MM.1S (cell line): ENCODE measurements at regions not wholly inside any gene's neighbourhood (a gene's known extent, or its start where the extent isn't known, plus 50 kb on each side); places are given as distances from the start of the nearest gene placed in this dataset.

Source experiments
- DNase-seq: peaks from one replicate; pipeline ENCODE4 v3.0.0-alpha.2; 2015
- H2AFZ ChIP-seq: fragments of 300-600 bp; sonication (generic); 2 replicates; pipeline ENCODE4 v1.6.0; 2016; ENCODE audit warnings: antibody characterized with exemption, low read length
- H3F3A ChIP-seq: fragments of 300-600 bp; sonication (generic); 2 replicates; pipeline ENCODE4 v1.6.1; 2016; ENCODE audit warnings: mild to moderate bottlenecking, antibody characterized with exemption, low read length, moderate library complexity, mixed read lengths; ENCODE audit not compliant: insufficient read depth
- H3K27ac ChIP-seq: fragments of 300-600 bp; sonication (generic); 2 replicates; pipeline ENCODE4 v1.5.1; 2016; ENCODE audit warnings: mild to moderate bottlenecking, low read length
- H3K27me3 ChIP-seq: fragments of 300-600 bp; sonication (generic); replicated peaks from 2 replicates; pipeline ENCODE4 v1.6.0; 2016; ENCODE audit warnings: low read length; ENCODE audit not compliant: insufficient read depth
- H3K36me3 ChIP-seq: fragments of 300-600 bp; sonication (generic); replicated peaks from 2 replicates; pipeline ENCODE4 v1.6.1; 2016; ENCODE audit warnings: mild to moderate bottlenecking, low read length, mixed read lengths; ENCODE audit not compliant: insufficient read depth
- H3K4me1 ChIP-seq: fragments of 300-600 bp; sonication (generic); 2 replicates; pipeline ENCODE4 v1.6.1; 2016; ENCODE audit warnings: low read length, mixed read lengths
- H3K4me2 ChIP-seq: fragments of 300-600 bp; sonication (generic); 2 replicates; pipeline ENCODE4 v1.6.0; 2016; ENCODE audit warnings: low read depth, low read length
- H3K4me3 ChIP-seq: fragments of 300-600 bp; sonication (generic); 2 replicates; pipeline ENCODE4 v1.5.1; 2016; ENCODE audit warnings: low read length, mixed read lengths
- H3K79me2 ChIP-seq: fragments of 300-600 bp; sonication (generic); 2 replicates; pipeline ENCODE4 v1.6.1; 2016; ENCODE audit warnings: mixed run types, low read length, mixed read lengths
- H3K9ac ChIP-seq: fragments of 300-600 bp; sonication (generic); 2 replicates; pipeline ENCODE4 v1.6.1; 2016; ENCODE audit warnings: low read length, mixed read lengths
- H3K9me2 ChIP-seq: fragments of 300-600 bp; sonication (generic); replicated peaks from 2 replicates; pipeline ENCODE4 v1.6.1; 2016; ENCODE audit warnings: mild to moderate bottlenecking, low read length, mixed read lengths; ENCODE audit not compliant: insufficient read depth
- H3K9me3 ChIP-seq: fragments of 300-600 bp; sonication (generic); replicated peaks from 2 replicates; pipeline ENCODE4 v1.6.1; 2016; ENCODE audit warnings: mild to moderate bottlenecking, low read length, mixed read lengths; ENCODE audit not compliant: insufficient read depth
- H4K20me1 ChIP-seq: fragments of 300-600 bp; sonication (generic); 2 replicates; pipeline ENCODE4 v1.6.1; 2016; ENCODE audit warnings: mild to moderate bottlenecking, low read length, moderate library complexity, mixed read lengths; ENCODE audit not compliant: insufficient read depth
- CTCF ChIP-seq: fragments of 300-600 bp; sonication (generic); IDR thresholded peaks from 2 replicates; pipeline ENCODE4 v1.5.1; 2016; ENCODE audit warnings: antibody characterized with exemption, low read length, mixed read lengths
- EZH2 ChIP-seq: fragments of 300-600 bp; sonication (generic); optimal IDR thresholded peaks from 2 replicates; pipeline ENCODE3; 2017; ENCODE audit warnings: low read depth, mild to moderate bottlenecking, antibody characterized with exemption, low read length, mixed read lengths
- EZH2phosphoT487 ChIP-seq: fragments of 300-600 bp; sonication (generic); IDR thresholded peaks from 2 replicates; pipeline ENCODE4 v1.6.1; 2018; ENCODE audit warnings: antibody characterized with exemption, low read length

DNA sequence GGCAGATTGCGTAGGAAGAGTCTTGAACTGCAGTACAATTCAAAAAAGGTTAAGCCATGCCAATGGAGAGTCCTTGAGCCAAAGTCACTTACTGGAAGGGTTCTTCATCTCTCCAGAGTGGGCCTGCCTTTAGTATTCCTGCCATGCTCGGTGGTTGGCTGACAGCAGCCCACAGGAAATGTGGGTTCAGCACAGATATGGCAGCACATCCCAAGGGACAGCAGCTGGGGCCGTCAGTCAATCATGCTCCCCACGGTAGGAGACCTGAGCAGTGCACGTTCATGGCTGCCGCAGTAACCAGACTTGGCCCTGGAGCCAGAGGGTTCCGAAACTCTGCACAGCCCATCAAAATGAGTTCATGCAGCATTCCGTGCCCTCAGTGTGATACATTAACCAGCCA, 63.6 kb upstream of the SIRPA start:
- H3K79me2 ChIP-seq: no peaks in the 10 kb centered on the region
- H3K27ac ChIP-seq: no peak overlapping the region
- no peaks in the 10 kb centered on the region for H3K9me2 ChIP-seq
- no peak overlapping the region for H3K9ac ChIP-seq
- no peak overlapping the region for H3K4me2 ChIP-seq
- H4K20me1 ChIP-seq: no peaks in the 10 kb centered on the region
- H3K9me3 ChIP-seq: no peaks in the 10 kb centered on the region
- H3K4me1 ChIP-seq: no peaks in the 10 kb centered on the region
- TF ChIP-seq EZH2phosphoT487 (no peak), EZH2 (no peak), CTCF (no peak)
- no peaks in the 10 kb centered on the region for H3K36me3 ChIP-seq
- H3K27me3 ChIP-seq: no peaks in the 10 kb centered on the region
- no peak overlapping the region for H3K4me3 ChIP-seq
- H3F3A ChIP-seq: no peaks in the 10 kb centered on the region
- H2AFZ ChIP-seq: no peak overlapping the region
- no peak for DNase-seq

DNA sequence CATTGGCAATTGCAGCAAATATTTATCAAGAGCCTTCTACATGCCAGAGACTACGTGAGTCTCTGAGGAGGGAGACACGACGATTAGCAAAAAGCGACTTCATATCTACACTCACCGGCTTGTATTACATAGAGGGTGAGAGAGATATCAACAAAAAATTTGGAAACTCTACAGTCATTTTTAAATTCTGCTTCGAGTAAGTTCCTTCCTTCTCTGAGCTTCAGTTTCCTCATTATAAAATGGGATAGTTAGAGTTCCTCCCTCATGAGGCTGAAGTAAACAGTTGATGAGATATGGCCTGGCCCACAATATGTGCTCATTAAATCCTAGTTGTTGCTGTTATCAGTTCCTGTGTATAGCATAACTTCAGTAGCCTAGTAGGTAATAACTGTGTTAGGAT, 64.1 kb upstream of the SIRPA start:
- Histone ChIP-seq H3K4me3 (no peak overlapping the region), H4K20me1 (no peaks in the 10 kb centered on the region), H3K27ac (no peak overlapping the region), H3K27me3 (no peaks in the 10 kb centered on the region), H3K79me2 (no peaks in the 10 kb centered on the region), H3F3A (no peaks in the 10 kb centered on the region), H3K4me1 (no peaks in the 10 kb centered on the region), H3K36me3 (no peaks in the 10 kb centered on the region), H3K4me2 (no peak overlapping the region), H2AFZ (no peak overlapping the region), H3K9me3 (no peaks in the 10 kb centered on the region), H3K9ac (no peak overlapping the region), H3K9me2 (no peaks in the 10 kb centered on the region)
- no peak for DNase-seq
- no peak for TF ChIP-seq EZH2phosphoT487
- no peak for TF ChIP-seq CTCF
- no peak for TF ChIP-seq EZH2

GRCh38 chr20:1830240-1830639, 65.0 kb upstream of the SIRPA start:
- Histone ChIP-seq H3K9me3 (no peaks in the 10 kb centered on the region), H3K27ac (no peak overlapping the region), H3K79me2 (no peaks in the 10 kb centered on the region), H3K27me3 (no peaks in the 10 kb centered on the region), H3K9ac (no peak overlapping the region), H3K36me3 (no peaks in the 10 kb centered on the region), H3F3A (no peaks in the 10 kb centered on the region), H3K4me1 (no peaks in the 10 kb centered on the region), H4K20me1 (no peaks in the 10 kb centered on the region), H3K4me2 (no peak overlapping the region), H3K9me2 (no peaks in the 10 kb centered on the region), H3K4me3 (no peak overlapping the region), H2AFZ (no peak overlapping the region)
- TF ChIP-seq EZH2phosphoT487: no peak
- no peak for TF ChIP-seq EZH2
- TF ChIP-seq CTCF: no peak
- DNase-seq: no peak

DNA sequence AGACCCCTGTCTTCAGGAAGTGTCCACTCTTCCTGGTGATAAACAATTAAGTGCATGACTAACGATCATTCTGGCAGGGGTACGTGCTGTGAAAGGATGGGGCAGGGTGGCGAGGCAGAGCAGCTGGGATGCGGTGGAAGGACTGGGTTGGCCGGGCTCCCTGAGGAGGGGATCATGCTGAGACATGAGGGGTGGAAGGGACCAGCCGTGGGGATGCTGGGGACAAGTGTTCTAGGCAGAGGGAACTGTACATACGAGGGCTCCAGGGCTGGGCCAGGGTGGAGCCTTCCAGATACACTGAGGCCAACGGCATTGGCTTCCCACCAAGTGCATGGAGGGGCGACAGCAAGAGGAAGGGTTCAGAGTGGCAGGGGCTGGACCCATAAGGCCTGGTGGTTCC, 65.7 kb upstream of the SIRPA start:
- no peaks in the 10 kb centered on the region for H3K36me3 ChIP-seq
- no peak overlapping the region for H3K27ac ChIP-seq
- no peak overlapping the region for H3K4me2 ChIP-seq
- H3F3A ChIP-seq: no peaks in the 10 kb centered on the region
- no peak overlapping the region for H2AFZ ChIP-seq
- H3K4me3 ChIP-seq: no peak overlapping the region
- no peaks in the 10 kb centered on the region for H3K9me2 ChIP-seq
- no peak for DNase-seq
- TF ChIP-seq CTCF (no peak), EZH2phosphoT487 (no peak), EZH2 (no peak)
- H3K27me3 ChIP-seq: no peaks in the 10 kb centered on the region
- H3K9ac ChIP-seq: no peak overlapping the region
- H3K9me3 ChIP-seq: no peaks in the 10 kb centered on the region
- no peaks in the 10 kb centered on the region for H3K79me2 ChIP-seq
- no peaks in the 10 kb centered on the region for H3K4me1 ChIP-seq
- no peaks in the 10 kb centered on the region for H4K20me1 ChIP-seq
